HCT116 (cell line): ENCODE measurements at regions not wholly inside any gene's neighbourhood (a gene's known extent, or its start where the extent isn't known, plus 50 kb on each side); places are given as distances from the start of the nearest gene placed in this dataset.

Experiments
- ATAC-seq: fragments of 200-7000 bp; cut with Tn5 transposase; 2 replicates; pipeline ENCODE4 v1.9.1; 2020; ENCODE audit warnings: mild to moderate bottlenecking, moderate library complexity
- BruUV-seq: library from RNA; stranded (reverse); fragments of 400-500 nt; replicated peaks from 2 replicates; lab custom pipeline; 2021; lab: Mats Ljungman, UMichigan
- CTCF ChIA-PET: fragments of 300-600 bp; sonication (Branson Sonifier 250); formaldehyde crosslinking; loops from one replicate; lab custom pipeline; 2021; ENCODE audit warnings: antibody characterized with exemption; lab: Charles Lee
- POLR2A ChIA-PET: fragments of 300-600, 350-600 bp; sonication (Branson Sonifier 250); formaldehyde crosslinking; loops from one replicate; lab custom pipeline; 2021; ENCODE audit warnings: antibody characterized with exemption; lab: Charles Lee
- RAD21 ChIA-PET, 2 experiments: fragments of 300-600 bp; sonication (Branson Sonifier 250); formaldehyde crosslinking; loops; one replicate each; lab custom pipeline; 2023; ENCODE audit warnings: low total read pairs in 2 of 2; ENCODE audit not compliant: uncharacterized antibody in 2 of 2, unreplicated experiment in 2 of 2, low non-redundant PET in 1 of 2; lab: Charles Lee
- DNase-seq: peaks from one replicate; pipeline ENCODE4 v3.0.0-alpha.2; 2010; ENCODE audit warnings: low read depth, low spot score
- H2AFZ ChIP-seq: fragments of 200-600 bp; shearing (Covaris generic), sonication (generic); 2 replicates; pipeline ENCODE4 v1.6.1; 2017; ENCODE audit warnings: low read depth, mixed run types, mixed read lengths, antibody characterized with exemption, low read length; ENCODE audit not compliant: poor library complexity, severe bottlenecking
- H3K27ac ChIP-seq: 2 replicates; pipeline ENCODE4 v1.5.1; 2012; ENCODE audit warnings: low read depth, low read length
- H3K27me3 ChIP-seq: fragments of 200-600 bp; sonication (generic); 2 replicates; pipeline ENCODE4 v1.6.1; 2016; ENCODE audit warnings: mixed run types, low read length, mixed read lengths; ENCODE audit not compliant: insufficient read depth
- H3K36me3 ChIP-seq, 2 experiments: fragments of 200-500 bp in 1 of 2; fragments of 200-600 bp in 1 of 2; sonication (Bioruptor generic) in 1 of 2; sonication (generic) in 1 of 2; 2 replicates each; pipeline versions ENCODE4 v1.5.1 to v1.6.1; 2014 to 2016; ENCODE audit warnings: low read length in 2 of 2, inconsistent platforms in 1 of 2, mixed read lengths in 1 of 2, mixed run types in 1 of 2; ENCODE audit not compliant: insufficient read depth in 2 of 2, control insufficient read depth in 1 of 2
- H3K4me1 ChIP-seq, 2 experiments: fragments of 200-600 bp in 1 of 2; sonication (generic) in 1 of 2; 2 replicates each; pipeline versions ENCODE4 v1.5.1 to v1.6.1; 2012 to 2017; ENCODE audit warnings: low read length in 2 of 2, inconsistent platforms in 1 of 2, mild to moderate bottlenecking in 1 of 2, mixed read lengths in 1 of 2, mixed run types in 1 of 2, moderate library complexity in 1 of 2; ENCODE audit not compliant: insufficient read depth in 2 of 2, control insufficient read depth in 1 of 2
- H3K4me2 ChIP-seq: fragments of 200-600 bp; sonication (generic); 2 replicates; pipeline ENCODE4 v1.6.1; 2017; ENCODE audit warnings: mixed run types, low read length, mixed read lengths
- H3K4me3 ChIP-seq, 2 experiments: fragments of 200-600 bp in 1 of 2; sonication (generic) in 1 of 2; replicated peaks in 1 of 2; 2 replicates each; pipeline ENCODE4 v1.5.1; 2011 to 2016; ENCODE audit warnings: low read length in 2 of 2, control low read depth in 1 of 2, low read depth in 1 of 2, mild to moderate bottlenecking in 1 of 2, mixed read lengths in 1 of 2, mixed run types in 1 of 2
- H3K79me2 ChIP-seq: fragments of 200-600 bp; sonication (generic); 2 replicates; pipeline ENCODE4 v1.6.1; 2017; ENCODE audit warnings: mild to moderate bottlenecking, mixed run types, low read length, moderate library complexity, mixed read lengths; ENCODE audit not compliant: insufficient read depth
- H3K9ac ChIP-seq: fragments of 200-600 bp; sonication (generic); 2 replicates; pipeline ENCODE4 v1.6.1; 2016; ENCODE audit warnings: low read length, mixed read lengths
- H3K9me2 ChIP-seq: fragments of 200-600 bp; sonication (generic), shearing (Covaris generic); 2 replicates; pipeline ENCODE4 v1.6.1; 2017; ENCODE audit warnings: mixed run types, mild to moderate bottlenecking, moderate library complexity; ENCODE audit not compliant: insufficient read depth
- H3K9me3 ChIP-seq, 2 experiments: fragments of 200-500 bp in 1 of 2; fragments of 200-600 bp in 1 of 2; sonication (Bioruptor generic) in 1 of 2; sonication (generic) in 1 of 2; 2 replicates each; pipeline ENCODE4 v1.6.1; 2014 to 2017; ENCODE audit warnings: low read length in 2 of 2, mixed read lengths in 2 of 2, inconsistent platforms in 1 of 2, low read depth in 1 of 2, mild to moderate bottlenecking in 1 of 2, mixed run types in 1 of 2, moderate library complexity in 1 of 2; ENCODE audit not compliant: control insufficient read depth in 1 of 2, insufficient read depth in 1 of 2
- H4K20me1 ChIP-seq: fragments of 200-600 bp; sonication (generic), shearing (Covaris generic); 2 replicates; pipeline ENCODE4 v1.6.1; 2017; ENCODE audit warnings: mixed run types, mild to moderate bottlenecking, moderate library complexity; ENCODE audit not compliant: insufficient read depth
- CBX3 ChIP-seq: IDR thresholded peaks from 2 replicates; pipeline ENCODE4 v1.6.1; 2012; ENCODE audit warnings: low read depth
- CEBPB ChIP-seq: IDR thresholded peaks from 2 replicates; pipeline ENCODE4 v1.6.1; 2012; ENCODE audit warnings: low read depth
- EZH2 ChIP-seq: fragments of 200-600 bp; sonication (generic); IDR thresholded peaks from 2 replicates; pipeline ENCODE4 v1.6.1; 2017; ENCODE audit warnings: antibody characterized with exemption, mixed run types
- EZH2phosphoT487 ChIP-seq: fragments of 200-600 bp; IDR thresholded peaks from 2 replicates; pipeline ENCODE4 v1.6.1; 2018; ENCODE audit warnings: antibody characterized with exemption, borderline replicate concordance
- JUND ChIP-seq: IDR thresholded peaks from 2 replicates; pipeline ENCODE4 v1.6.1; 2012
- POLR2A ChIP-seq: IDR thresholded peaks from 2 replicates; pipeline ENCODE4 v1.7.0; 2011; ENCODE audit warnings: borderline replicate concordance; ENCODE audit not compliant: insufficient read depth, insufficient read length; ENCODE audit errors: extremely low read depth
- POLR2AphosphoS5 ChIP-seq: IDR thresholded peaks from 2 replicates; pipeline ENCODE4 v1.6.1; 2011; ENCODE audit warnings: mild to moderate bottlenecking, low read depth, low read length, moderate library complexity
- RAD21 ChIP-seq: IDR thresholded peaks from 2 replicates; pipeline ENCODE4 v1.6.1; 2012; ENCODE audit warnings: low read depth, mild to moderate bottlenecking
- SIN3A ChIP-seq: IDR thresholded peaks from 2 replicates; pipeline ENCODE4 v1.6.1; 2012; ENCODE audit warnings: low read depth
- SP1 ChIP-seq: IDR thresholded peaks from 2 replicates; pipeline ENCODE4 v1.6.1; 2012; ENCODE audit warnings: low read depth
- SRF ChIP-seq: IDR thresholded peaks from 2 replicates; pipeline ENCODE4 v1.6.1; 2012; ENCODE audit warnings: low read depth
- TCF7L2 ChIP-seq: IDR thresholded peaks from 2 replicates; pipeline ENCODE4 v1.7.0; 2011; ENCODE audit warnings: borderline replicate concordance, inconsistent platforms; ENCODE audit not compliant: insufficient read depth, insufficient read length; ENCODE audit errors: extremely low read depth
- YY1 ChIP-seq: IDR thresholded peaks from 2 replicates; pipeline ENCODE4 v1.6.1; 2011; ENCODE audit warnings: low read length, low read depth, moderate library complexity, mild to moderate bottlenecking; ENCODE audit not compliant: insufficient replicate concordance; ENCODE audit errors: extremely low read depth
- ZNF274 ChIP-seq: fragments of 200-500 bp; sonication (Bioruptor generic); IDR thresholded peaks from 2 replicates; pipeline ENCODE4 v1.6.1; 2014; ENCODE audit warnings: mild to moderate bottlenecking, low read depth, low read length, inconsistent platforms
- intact Hi-C: fragments of 100-400 bp; cut with micrococcal nuclease; formaldehyde crosslinking; loops from 2 replicates; pipeline ENCODE4 v1.10.0; 2022
- TF ChIP-seq, protein P1 (sequence below): IDR thresholded peaks from 2 replicates; pipeline ENCODE4 v1.6.1; 2011; ENCODE audit warnings: mild to moderate bottlenecking, low read length, moderate library complexity; ENCODE audit not compliant: insufficient replicate concordance; ENCODE audit errors: extremely low read depth
- TF ChIP-seq, protein P2 (sequence below): IDR thresholded peaks from 2 replicates; pipeline ENCODE4 v1.6.1; 2012
- TF ChIP-seq, protein P3 (sequence below): IDR thresholded peaks from 2 replicates; pipeline ENCODE4 v1.6.1; 2012; ENCODE audit warnings: low read depth
- TF ChIP-seq, protein P4 (sequence below), 3 experiments: fragments of 200-600 bp in 1 of 3; sonication (generic) in 1 of 3; IDR thresholded peaks in 2 of 3; conservative IDR thresholded peaks in 1 of 3; 2 replicates each; pipeline ENCODE4 v1.5.1; 2012 to 2017; ENCODE audit warnings: low read depth in 2 of 3, low read length in 2 of 3, antibody characterized with exemption in 1 of 3, borderline replicate concordance in 1 of 3, control low read depth in 1 of 3, mild to moderate bottlenecking in 1 of 3, mixed read lengths in 1 of 3, mixed run types in 1 of 3, moderate library complexity in 1 of 3; ENCODE audit not compliant: insufficient read depth in 1 of 3

DNA sequence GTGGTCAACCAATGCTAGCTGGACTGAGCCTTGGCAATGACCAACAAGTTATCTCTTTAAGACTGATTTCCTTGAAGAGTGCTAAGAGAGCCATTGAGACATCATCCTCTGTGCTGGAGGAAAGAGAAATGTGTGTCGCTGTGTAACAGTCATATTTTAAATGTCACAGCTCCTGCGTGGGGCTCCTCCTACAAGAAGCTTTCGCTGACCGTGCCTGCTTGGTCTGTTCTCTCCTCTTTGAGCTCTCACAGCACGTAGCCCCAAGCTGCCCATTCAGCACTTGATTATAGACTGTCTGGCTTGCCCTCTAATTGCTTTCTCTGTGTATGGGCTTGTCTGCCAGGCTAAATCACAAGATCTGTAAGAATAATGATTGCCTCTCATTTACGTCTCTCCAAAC is 221.3 kb downstream of the FOXD2 start:
- no TSS peak for BruUV-seq
- no peaks in the 10 kb centered on the region for H4K20me1 ChIP-seq
- no peaks in the 10 kb centered on the region for H3K27me3 ChIP-seq
- TF ChIP-seq SIN3A = no peak
- TF ChIP-seq TCF7L2 = no peak
- no peak for TF ChIP-seq SRF
- TF ChIP-seq CBX3 = no peak
- no peak for TF ChIP-seq EZH2
- TF ChIP-seq RAD21 = no peak
- TF ChIP-seq CEBPB = no peak
- no peak for TF ChIP-seq EZH2phosphoT487
- TF ChIP-seq JUND = no peak
- TF ChIP-seq POLR2A = no peak
- TF ChIP-seq, protein P1, sequence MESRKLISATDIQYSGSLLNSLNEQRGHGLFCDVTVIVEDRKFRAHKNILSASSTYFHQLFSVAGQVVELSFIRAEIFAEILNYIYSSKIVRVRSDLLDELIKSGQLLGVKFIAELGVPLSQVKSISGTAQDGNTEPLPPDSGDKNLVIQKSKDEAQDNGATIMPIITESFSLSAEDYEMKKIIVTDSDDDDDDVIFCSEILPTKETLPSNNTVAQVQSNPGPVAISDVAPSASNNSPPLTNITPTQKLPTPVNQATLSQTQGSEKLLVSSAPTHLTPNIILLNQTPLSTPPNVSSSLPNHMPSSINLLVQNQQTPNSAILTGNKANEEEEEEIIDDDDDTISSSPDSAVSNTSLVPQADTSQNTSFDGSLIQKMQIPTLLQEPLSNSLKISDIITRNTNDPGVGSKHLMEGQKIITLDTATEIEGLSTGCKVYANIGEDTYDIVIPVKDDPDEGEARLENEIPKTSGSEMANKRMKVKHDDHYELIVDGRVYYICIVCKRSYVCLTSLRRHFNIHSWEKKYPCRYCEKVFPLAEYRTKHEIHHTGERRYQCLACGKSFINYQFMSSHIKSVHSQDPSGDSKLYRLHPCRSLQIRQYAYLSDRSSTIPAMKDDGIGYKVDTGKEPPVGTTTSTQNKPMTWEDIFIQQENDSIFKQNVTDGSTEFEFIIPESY = no peak
- TF ChIP-seq, protein P2, sequence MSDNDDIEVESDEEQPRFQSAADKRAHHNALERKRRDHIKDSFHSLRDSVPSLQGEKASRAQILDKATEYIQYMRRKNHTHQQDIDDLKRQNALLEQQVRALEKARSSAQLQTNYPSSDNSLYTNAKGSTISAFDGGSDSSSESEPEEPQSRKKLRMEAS = no peak
- TF ChIP-seq YY1 = no peak
- TF ChIP-seq ZNF274 = no peak
- TF ChIP-seq, protein P3, sequence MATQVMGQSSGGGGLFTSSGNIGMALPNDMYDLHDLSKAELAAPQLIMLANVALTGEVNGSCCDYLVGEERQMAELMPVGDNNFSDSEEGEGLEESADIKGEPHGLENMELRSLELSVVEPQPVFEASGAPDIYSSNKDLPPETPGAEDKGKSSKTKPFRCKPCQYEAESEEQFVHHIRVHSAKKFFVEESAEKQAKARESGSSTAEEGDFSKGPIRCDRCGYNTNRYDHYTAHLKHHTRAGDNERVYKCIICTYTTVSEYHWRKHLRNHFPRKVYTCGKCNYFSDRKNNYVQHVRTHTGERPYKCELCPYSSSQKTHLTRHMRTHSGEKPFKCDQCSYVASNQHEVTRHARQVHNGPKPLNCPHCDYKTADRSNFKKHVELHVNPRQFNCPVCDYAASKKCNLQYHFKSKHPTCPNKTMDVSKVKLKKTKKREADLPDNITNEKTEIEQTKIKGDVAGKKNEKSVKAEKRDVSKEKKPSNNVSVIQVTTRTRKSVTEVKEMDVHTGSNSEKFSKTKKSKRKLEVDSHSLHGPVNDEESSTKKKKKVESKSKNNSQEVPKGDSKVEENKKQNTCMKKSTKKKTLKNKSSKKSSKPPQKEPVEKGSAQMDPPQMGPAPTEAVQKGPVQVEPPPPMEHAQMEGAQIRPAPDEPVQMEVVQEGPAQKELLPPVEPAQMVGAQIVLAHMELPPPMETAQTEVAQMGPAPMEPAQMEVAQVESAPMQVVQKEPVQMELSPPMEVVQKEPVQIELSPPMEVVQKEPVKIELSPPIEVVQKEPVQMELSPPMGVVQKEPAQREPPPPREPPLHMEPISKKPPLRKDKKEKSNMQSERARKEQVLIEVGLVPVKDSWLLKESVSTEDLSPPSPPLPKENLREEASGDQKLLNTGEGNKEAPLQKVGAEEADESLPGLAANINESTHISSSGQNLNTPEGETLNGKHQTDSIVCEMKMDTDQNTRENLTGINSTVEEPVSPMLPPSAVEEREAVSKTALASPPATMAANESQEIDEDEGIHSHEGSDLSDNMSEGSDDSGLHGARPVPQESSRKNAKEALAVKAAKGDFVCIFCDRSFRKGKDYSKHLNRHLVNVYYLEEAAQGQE = no peak
- no peak for TF ChIP-seq SP1
- no peak for TF ChIP-seq POLR2AphosphoS5
- TF ChIP-seq, protein P4, sequence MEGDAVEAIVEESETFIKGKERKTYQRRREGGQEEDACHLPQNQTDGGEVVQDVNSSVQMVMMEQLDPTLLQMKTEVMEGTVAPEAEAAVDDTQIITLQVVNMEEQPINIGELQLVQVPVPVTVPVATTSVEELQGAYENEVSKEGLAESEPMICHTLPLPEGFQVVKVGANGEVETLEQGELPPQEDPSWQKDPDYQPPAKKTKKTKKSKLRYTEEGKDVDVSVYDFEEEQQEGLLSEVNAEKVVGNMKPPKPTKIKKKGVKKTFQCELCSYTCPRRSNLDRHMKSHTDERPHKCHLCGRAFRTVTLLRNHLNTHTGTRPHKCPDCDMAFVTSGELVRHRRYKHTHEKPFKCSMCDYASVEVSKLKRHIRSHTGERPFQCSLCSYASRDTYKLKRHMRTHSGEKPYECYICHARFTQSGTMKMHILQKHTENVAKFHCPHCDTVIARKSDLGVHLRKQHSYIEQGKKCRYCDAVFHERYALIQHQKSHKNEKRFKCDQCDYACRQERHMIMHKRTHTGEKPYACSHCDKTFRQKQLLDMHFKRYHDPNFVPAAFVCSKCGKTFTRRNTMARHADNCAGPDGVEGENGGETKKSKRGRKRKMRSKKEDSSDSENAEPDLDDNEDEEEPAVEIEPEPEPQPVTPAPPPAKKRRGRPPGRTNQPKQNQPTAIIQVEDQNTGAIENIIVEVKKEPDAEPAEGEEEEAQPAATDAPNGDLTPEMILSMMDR (IDR thresholded peaks at IDR 0.05 in 2 of 3, conservative IDR thresholded peaks at IDR 0.05 in 1 of 3; ENCODE audit: borderline replicate concordance in 1 of 3, insufficient read depth in 1 of 3, low read depth in 2 of 3, low read length in 2 of 3) = no peak
- TF ChIP-seq, all 23 proteins: peak for 0
- Histone ChIP-seq H3K36me3 (no peaks in the 10 kb centered on the region), H3K4me1 (no peaks in the 10 kb centered on the region), H2AFZ (no peak overlapping the region), H3K4me2 (no peak overlapping the region), H3K27ac (no peak overlapping the region), H3K79me2 (no peaks in the 10 kb centered on the region), H3K9me2 (no peaks in the 10 kb centered on the region), H3K4me3 (no peak overlapping the region), H3K9me3 (no peaks in the 10 kb centered on the region), H3K9ac (no peak overlapping the region)
- CTCF ChIA-PET = no interaction called here
- POLR2A ChIA-PET = no interaction called here
- DNase-seq = no peak
- intact Hi-C loops = no loop called here
- no peak for ATAC-seq
- RAD21 ChIA-PET = no interaction called here
